ENCODE measurements at regions not wholly inside any gene's neighbourhood (a gene's known extent, or its start where the extent isn't known, plus 50 kb on each side); places are given as distances from the start of the nearest gene placed in this dataset.

GRCh38 chr15:62439543-62440016 lies 274.5 kb upstream of the C2CD4B start (continued):
- no peak for TF ChIP-seq ZNF532 (CRISPR knock-in tag; IDR thresholded peaks at IDR 0.05; ENCODE audit: borderline replicate concordance)

GRCh38 chr15:62440362-62441105 lies 275.4 kb upstream of the C2CD4B start:
- no peak for TF ChIP-seq ARID4B (CRISPR knock-in tag; IDR thresholded peaks at IDR 0.05; ENCODE audit: borderline replicate concordance)
- no peak for TF ChIP-seq FOXK1 (CRISPR knock-in tag; IDR thresholded peaks at IDR 0.05)
- no peak for TF ChIP-seq E2F4 (CRISPR knock-in tag; IDR thresholded peaks at IDR 0.05; ENCODE audit: borderline replicate concordance, low read depth)
- TF ChIP-seq GABPB1 (CRISPR knock-in tag; IDR thresholded peaks at IDR 0.05) = no peak
- no peak for TF ChIP-seq ESRRA (CRISPR knock-in tag; IDR thresholded peaks at IDR 0.05; ENCODE audit: borderline replicate concordance)
- no peak for TF ChIP-seq USF1 (CRISPR knock-in tag; IDR thresholded peaks at IDR 0.05)
- TF ChIP-seq NFE2L1 (CRISPR knock-in tag; IDR thresholded peaks at IDR 0.05) = no peak
- no peak for TF ChIP-seq ZNF416 (CRISPR knock-in tag; IDR thresholded peaks at IDR 0.05)
- H3K27ac Mint-ChIP-seq = no peak overlapping the region
- H3K9me3 Mint-ChIP-seq = no peaks in the 10 kb centered on the region
- POLR2A ChIA-PET = no interaction called here
- H3K27me3 Mint-ChIP-seq (ENCODE audit: low read depth) = no peaks in the 10 kb centered on the region
- H3K4me3 Mint-ChIP-seq = no peak overlapping the region
- CTCF ChIA-PET = no interaction called here
- ATAC-seq (no peak), DNase-seq (ENCODE audit: low spot score) (no peak)
- H3K4me1 Mint-ChIP-seq = no peaks in the 10 kb centered on the region; the same call in 1 of the 2 replicates
- H3K36me3 Mint-ChIP-seq = no peaks in the 10 kb centered on the region

GRCh38 chr15:62444104-62445022 lies 279.3 kb upstream of the C2CD4B start:
- Mint-ChIP-seq H3K4me1 (peaks cover 28% of the 10 kb centered on the region), H3K36me3 (no peaks in the 10 kb centered on the region), H3K4me3 (no peak overlapping the region), H3K27me3 (ENCODE audit: low read depth) (no peaks in the 10 kb centered on the region), H3K27ac (no peak overlapping the region), H3K9me3 (no peaks in the 10 kb centered on the region)
- POLR2A ChIA-PET = no interaction called here
- ATAC-seq = no peak
- TF ChIP-seq USF2 (CRISPR knock-in tag; IDR thresholded peaks at IDR 0.05) (no peak), FOXP1 (CRISPR knock-in tag; IDR thresholded peaks at IDR 0.05; ENCODE audit: borderline replicate concordance) (no peak), MXD4 (CRISPR knock-in tag; IDR thresholded peaks at IDR 0.05; ENCODE audit: borderline replicate concordance) (no peak)
- CTCF ChIA-PET = no interaction called here
- DNase-seq (ENCODE audit: low spot score) = no peak
